22Rv1 (cell line): ENCODE measurements at regions not wholly inside any gene's neighbourhood (a gene's known extent, or its start where the extent isn't known, plus 50 kb on each side); places are given as distances from the start of the nearest gene placed in this dataset.

Experiments used
- H3K27ac ChIP-seq: fragments of 450-650 bp; 2 replicates; pipeline ENCODE4 v1.5.1; 2017
- ZFX ChIP-seq: fragments of 450-650 bp; IDR thresholded peaks from 2 replicates; pipeline ENCODE4 v1.6.1; 2017; ENCODE audit warnings: antibody characterized with exemption, borderline replicate concordance
- TF ChIP-seq, protein P1 (sequence below): fragments of 450-650 bp; IDR thresholded peaks from 2 replicates; pipeline ENCODE4 v1.5.1; 2017; ENCODE audit warnings: mild to moderate bottlenecking

DNA sequence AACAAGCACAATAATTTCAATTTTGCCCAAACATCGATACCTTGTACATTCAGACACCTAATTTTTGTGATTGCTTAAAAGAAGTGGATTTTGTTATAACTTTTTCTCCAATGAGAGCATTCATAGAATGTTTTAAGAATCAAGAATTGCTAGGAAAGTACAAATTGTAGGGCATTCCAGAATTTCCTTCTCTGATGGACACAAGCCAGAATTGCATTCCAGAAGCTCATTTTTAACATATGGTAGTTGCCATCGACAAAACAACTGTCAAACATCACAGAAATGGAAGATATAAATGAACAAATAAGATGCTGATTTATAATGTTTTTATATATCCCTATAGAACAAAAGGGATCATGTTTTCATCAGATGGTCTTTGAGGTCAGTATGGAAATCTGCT lies 258.4 kb upstream of the NPVF start:
- H3K27ac ChIP-seq = no peak overlapping the region
- no peak for TF ChIP-seq ZFX
- TF ChIP-seq, protein P1, sequence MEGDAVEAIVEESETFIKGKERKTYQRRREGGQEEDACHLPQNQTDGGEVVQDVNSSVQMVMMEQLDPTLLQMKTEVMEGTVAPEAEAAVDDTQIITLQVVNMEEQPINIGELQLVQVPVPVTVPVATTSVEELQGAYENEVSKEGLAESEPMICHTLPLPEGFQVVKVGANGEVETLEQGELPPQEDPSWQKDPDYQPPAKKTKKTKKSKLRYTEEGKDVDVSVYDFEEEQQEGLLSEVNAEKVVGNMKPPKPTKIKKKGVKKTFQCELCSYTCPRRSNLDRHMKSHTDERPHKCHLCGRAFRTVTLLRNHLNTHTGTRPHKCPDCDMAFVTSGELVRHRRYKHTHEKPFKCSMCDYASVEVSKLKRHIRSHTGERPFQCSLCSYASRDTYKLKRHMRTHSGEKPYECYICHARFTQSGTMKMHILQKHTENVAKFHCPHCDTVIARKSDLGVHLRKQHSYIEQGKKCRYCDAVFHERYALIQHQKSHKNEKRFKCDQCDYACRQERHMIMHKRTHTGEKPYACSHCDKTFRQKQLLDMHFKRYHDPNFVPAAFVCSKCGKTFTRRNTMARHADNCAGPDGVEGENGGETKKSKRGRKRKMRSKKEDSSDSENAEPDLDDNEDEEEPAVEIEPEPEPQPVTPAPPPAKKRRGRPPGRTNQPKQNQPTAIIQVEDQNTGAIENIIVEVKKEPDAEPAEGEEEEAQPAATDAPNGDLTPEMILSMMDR = no peak

DNA sequence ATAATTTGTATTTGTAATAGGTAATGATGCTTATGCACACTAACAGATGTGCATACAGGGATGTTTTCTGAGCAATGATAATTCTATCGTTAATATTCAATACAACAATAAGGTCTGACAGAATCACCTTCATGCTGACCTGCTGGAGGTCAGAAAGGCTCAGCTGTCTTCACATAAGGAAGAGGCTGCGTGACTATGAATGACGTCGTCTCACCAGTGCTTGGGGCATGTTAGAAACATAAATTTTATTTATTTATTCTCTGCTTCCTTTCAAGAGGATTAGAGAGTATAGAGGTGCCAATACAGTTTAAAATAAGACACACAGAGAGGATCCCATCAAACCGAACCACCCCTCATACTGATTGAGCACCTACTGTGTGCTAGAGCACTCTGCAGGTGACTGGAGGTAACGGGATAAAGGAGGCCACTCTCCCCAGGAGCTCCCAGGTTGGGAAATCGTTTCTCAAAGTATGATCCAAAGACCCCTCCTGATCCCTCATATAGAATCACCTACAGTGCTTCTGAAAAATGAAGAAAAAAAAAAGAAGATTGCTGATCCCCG lies 265.6 kb upstream of the NPVF start:
- H3K27ac ChIP-seq = no peak overlapping the region
- TF ChIP-seq ZFX = no peak
- TF ChIP-seq, protein P1 = no peak

DNA sequence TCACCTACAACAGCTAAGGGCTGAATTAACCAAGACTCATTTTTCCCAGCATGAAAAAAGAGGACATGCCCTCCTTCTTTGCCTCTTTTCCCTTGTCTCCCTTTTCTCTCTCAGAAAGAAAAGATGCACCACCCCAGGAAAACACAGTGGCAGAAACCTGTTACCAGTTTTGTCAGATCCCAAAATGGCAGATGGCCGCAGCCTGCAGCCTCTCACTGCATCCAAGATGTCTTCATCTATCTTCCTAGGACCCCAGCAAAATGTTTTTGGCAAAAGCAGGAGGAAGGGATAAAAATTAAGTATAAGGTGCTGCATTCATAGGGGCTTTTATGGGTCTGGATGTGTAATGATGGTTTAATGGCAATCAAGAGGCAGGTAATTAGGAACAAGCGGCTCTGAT lies 266.6 kb upstream of the NPVF start:
- no peak overlapping the region for H3K27ac ChIP-seq
- TF ChIP-seq, protein P1 = no peak
- TF ChIP-seq ZFX = no peak

DNA sequence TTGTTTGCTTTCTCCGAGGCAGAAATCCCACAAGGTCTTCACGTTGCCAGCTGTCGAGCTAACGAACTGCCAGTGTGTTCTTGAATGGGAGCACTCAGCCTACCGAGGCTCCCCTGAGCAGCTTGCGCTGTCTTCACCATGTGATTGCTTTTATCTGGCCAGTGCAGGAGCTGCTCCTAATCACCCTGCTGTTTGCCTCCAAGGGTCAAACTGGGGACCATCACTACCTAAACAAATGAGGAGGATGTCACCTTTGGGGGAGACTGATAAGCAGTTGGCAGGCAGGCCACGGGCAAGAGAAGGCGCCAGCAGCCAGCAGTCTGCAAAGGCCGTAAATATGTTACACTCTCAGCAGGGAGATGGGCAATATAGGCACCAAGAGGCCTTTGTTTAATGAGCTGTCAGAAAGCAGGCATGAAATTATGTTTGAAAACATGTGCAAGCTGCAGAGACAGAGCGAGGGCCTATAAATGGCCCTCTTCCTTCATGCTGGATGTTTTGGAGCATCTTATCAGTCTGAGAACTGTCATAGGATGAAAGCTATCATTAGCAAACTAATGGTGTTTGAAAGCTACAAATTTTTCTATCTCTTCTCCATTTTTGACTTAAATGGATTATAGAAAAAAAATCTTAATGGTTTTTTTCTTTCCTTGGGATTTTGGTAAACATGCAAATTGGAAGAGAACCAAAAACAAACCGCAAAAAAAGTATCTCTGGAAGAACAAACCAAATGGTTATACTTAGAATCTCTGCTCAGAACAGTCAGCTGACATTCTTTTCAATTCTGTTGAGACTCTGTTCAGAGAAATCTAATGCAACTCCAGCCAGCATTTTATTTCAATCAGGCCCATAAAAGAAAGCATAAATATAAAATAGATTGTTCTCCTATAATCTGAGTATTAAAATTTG lies 267.3 kb upstream of the NPVF start:
- H3K27ac ChIP-seq = no peak overlapping the region
- TF ChIP-seq ZFX = no peak
- TF ChIP-seq, protein P1 = no peak

DNA sequence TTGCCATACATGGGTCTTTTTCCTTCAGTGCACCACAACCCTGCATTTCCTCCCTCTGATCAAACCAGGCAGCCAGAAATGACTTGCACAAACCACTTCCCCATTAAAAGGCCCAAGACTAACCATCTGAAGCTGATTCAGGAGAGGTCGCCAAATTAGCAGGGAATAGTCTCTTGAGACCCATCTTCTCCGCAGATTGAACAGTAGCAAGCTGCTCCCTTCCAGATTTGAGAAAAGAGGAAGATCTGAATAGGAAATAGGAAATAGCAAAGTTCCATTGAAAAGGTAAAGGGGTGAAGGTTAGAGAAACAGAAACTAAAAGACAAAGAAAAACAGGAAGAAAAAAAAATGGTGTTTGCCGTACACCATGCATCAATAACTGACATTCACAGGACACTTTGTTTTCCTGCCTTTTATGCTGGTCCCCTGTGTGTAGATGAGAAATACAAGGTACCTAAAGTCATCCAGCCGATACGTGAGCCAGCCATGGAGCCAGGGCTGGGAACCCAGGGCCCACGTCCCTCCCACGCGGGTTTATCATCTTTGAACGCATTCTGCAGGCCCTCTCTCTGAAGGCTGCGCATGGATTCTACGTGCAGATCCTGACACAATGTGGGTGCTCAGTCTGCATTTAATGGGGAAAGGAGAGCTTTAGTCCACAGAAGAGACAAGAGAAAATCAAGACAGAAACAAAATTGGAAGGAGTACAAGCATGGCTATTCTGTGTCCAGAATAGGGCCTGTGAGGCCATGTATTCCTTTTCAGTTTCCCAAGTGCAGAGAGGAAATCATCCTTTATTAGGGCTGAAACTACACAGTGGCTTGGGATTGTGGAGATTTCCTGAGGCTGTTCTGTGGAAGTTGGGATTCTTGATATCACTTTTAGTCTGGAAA lies 268.4 kb upstream of the NPVF start:
- no peak overlapping the region for H3K27ac ChIP-seq
- no peak for TF ChIP-seq ZFX
- TF ChIP-seq, protein P1 = no peak

DNA sequence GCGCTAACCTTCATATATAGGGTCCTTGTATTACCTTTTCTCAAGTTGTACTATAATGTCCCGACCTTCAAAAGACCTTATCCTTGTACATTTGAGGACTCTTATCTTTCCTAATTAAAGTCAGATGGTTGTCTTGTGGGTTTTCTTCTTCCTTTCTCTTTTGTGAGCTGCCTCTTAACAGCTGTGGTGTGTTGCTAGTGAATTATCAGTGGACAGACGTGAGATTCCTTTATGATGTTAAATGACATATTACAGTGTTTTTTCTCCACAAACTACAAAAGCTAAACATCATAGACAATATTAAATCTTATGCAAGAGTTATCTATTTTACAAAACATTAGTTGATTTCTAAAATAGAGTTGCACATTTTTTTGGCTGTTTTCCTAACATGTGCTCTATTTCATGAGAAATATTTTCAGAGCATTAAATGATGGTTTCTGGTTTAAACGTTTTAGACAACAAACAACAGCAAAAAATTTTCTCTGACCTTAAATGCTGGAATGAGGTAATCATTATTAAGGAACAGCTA lies 272.2 kb upstream of the NPVF start:
- no peak overlapping the region for H3K27ac ChIP-seq
- no peak for TF ChIP-seq ZFX
- TF ChIP-seq, protein P1 = no peak
